H1 (cell line): ENCODE measurements at regions not wholly inside any gene's neighbourhood (a gene's known extent, or its start where the extent isn't known, plus 50 kb on each side); places are given as distances from the start of the nearest gene placed in this dataset.

ENCODE experiments used
- CTCF ChIA-PET: fragments of 300-600 bp; sonication (Branson Sonifier 250); formaldehyde crosslinking; loops from one replicate; lab custom pipeline; 2021; ENCODE audit not compliant: partially characterized antibody; lab: Charles Lee
- POLR2A ChIA-PET: fragments of 300-600 bp; sonication (Branson Sonifier 250); formaldehyde crosslinking; loops from one replicate; lab custom pipeline; 2021; ENCODE audit warnings: inconsistent platforms; ENCODE audit not compliant: partially characterized antibody; lab: Charles Lee
- DNase-seq, 2 experiments: peaks; one replicate each; pipeline versions ENCODE4 v3.0.0 to v3.0.0-alpha.2; 2010 to 2022; ENCODE audit warnings: low spot score in 2 of 2, low read depth in 1 of 2, mixed read lengths in 1 of 2
- FAIRE-seq: peaks from 2 replicates; lab custom pipeline; 2011; peaks lifted over from hg19 to GRCh38; lab: Jason Lieb, UNC
- H2AFZ ChIP-seq: 2 replicates; pipeline ENCODE4 v1.8.1; 2012; ENCODE audit warnings: low read length, inconsistent platforms
- H2AK5ac ChIP-seq: 2 replicates; pipeline ENCODE4 v1.6.1; 2013; ENCODE audit warnings: low read depth, low read length
- H2BK120ac ChIP-seq: replicated peaks from 2 replicates; pipeline ENCODE3; 2013; ENCODE audit warnings: low read depth, low read length, inconsistent platforms
- H2BK12ac ChIP-seq: 2 replicates; pipeline ENCODE4 v1.6.1; 2013; ENCODE audit warnings: low read depth, low read length
- H2BK15ac ChIP-seq: 2 replicates; pipeline ENCODE4 v1.6.1; 2013; ENCODE audit warnings: low read length
- H2BK20ac ChIP-seq: 2 replicates; pipeline ENCODE4 v1.6.1; 2013; ENCODE audit warnings: low read length
- H2BK5ac ChIP-seq: 2 replicates; pipeline ENCODE4 v1.6.1; 2013; ENCODE audit warnings: low read depth, low read length
- H3K14ac ChIP-seq: 2 replicates; pipeline ENCODE4 v1.6.1; 2013; ENCODE audit warnings: inconsistent platforms; ENCODE audit not compliant: insufficient read length
- H3K18ac ChIP-seq: 2 replicates; pipeline ENCODE4 v1.6.1; 2013; ENCODE audit warnings: low read length; ENCODE audit errors: extremely low read depth
- H3K23ac ChIP-seq: 2 replicates; pipeline ENCODE4 v1.6.1; 2013; ENCODE audit warnings: inconsistent platforms; ENCODE audit not compliant: insufficient read length
- H3K23me2 ChIP-seq: 2 replicates; pipeline ENCODE4 v1.6.1; 2013; ENCODE audit warnings: low read depth, low read length
- H3K27ac ChIP-seq: 2 replicates; pipeline ENCODE4 v1.6.1; 2011; ENCODE audit warnings: low read depth, low read length, inconsistent platforms
- H3K27me3 ChIP-seq, 4 experiments: replicated peaks in 1 of 4; 1 replicate in 1 of 4; 2 replicates in 3 of 4; pipeline versions ENCODE4 v1.6.1 to v1.8.1; 2011 to 2013; ENCODE audit warnings: low read length in 3 of 4, mild to moderate bottlenecking in 3 of 4, inconsistent platforms in 2 of 4, mixed read lengths in 2 of 4, moderate library complexity in 1 of 4; ENCODE audit not compliant: control insufficient read depth in 3 of 4, insufficient read depth in 3 of 4; ENCODE audit errors: extremely low read depth in 1 of 4
- H3K36me3 ChIP-seq, 4 experiments: 2 replicates each; pipeline versions ENCODE4 v1.6.1 to v1.8.1; 2011 to 2013; ENCODE audit warnings: mild to moderate bottlenecking in 4 of 4, low read length in 3 of 4, moderate library complexity in 2 of 4, control low read depth in 1 of 4, inconsistent platforms in 1 of 4; ENCODE audit not compliant: insufficient read depth in 4 of 4, control insufficient read depth in 2 of 4
- H3K4ac ChIP-seq: replicated peaks from 2 replicates; pipeline ENCODE3; 2013; ENCODE audit warnings: low read length, low read depth, mixed read lengths, inconsistent platforms; ENCODE audit not compliant: insufficient read length
- H3K4me1 ChIP-seq, 4 experiments: replicated peaks in 1 of 4; 1 replicate in 1 of 4; 2 replicates in 3 of 4; pipeline versions ENCODE4 v1.6.1 to v1.8.1; 2011 to 2013; ENCODE audit warnings: low read length in 3 of 4, inconsistent platforms in 2 of 4, mixed read lengths in 1 of 4; ENCODE audit not compliant: insufficient read depth in 4 of 4, control insufficient read depth in 3 of 4
- H3K4me2 ChIP-seq, 2 experiments: 2 replicates each; pipeline versions ENCODE4 v1.6.1 to v1.8.1; 2011 to 2013; ENCODE audit warnings: low read depth in 2 of 2, low read length in 2 of 2, control low read depth in 1 of 2, inconsistent platforms in 1 of 2, mild to moderate bottlenecking in 1 of 2; ENCODE audit not compliant: insufficient read depth in 1 of 2
- H3K4me3 ChIP-seq, 4 experiments: fragments of 200-600, 300-600 bp in 1 of 4; sonication (generic), shearing (Covaris generic), sonication (Bioruptor Twin) in 1 of 4; 2 replicates each; pipeline versions ENCODE4 v1.5.1 to v1.8.1; 2011 to 2016; ENCODE audit warnings: low read length in 4 of 4, low read depth in 3 of 4, control low read depth in 2 of 4, inconsistent platforms in 2 of 4, mild to moderate bottlenecking in 2 of 4, mixed read lengths in 1 of 4, moderate library complexity in 1 of 4; ENCODE audit not compliant: insufficient read depth in 2 of 4; ENCODE audit errors: extremely low read depth in 1 of 4
- H3K56ac ChIP-seq: replicated peaks from 2 replicates; pipeline ENCODE3; 2013; ENCODE audit warnings: low read depth, mild to moderate bottlenecking, mixed read lengths, low read length, inconsistent platforms; ENCODE audit not compliant: insufficient read length
- H3K79me1 ChIP-seq: 2 replicates; pipeline ENCODE4 v1.6.1; 2013; ENCODE audit warnings: low read depth, low read length, control low read depth
- H3K79me2 ChIP-seq, 2 experiments: 2 replicates each; pipeline versions ENCODE4 v1.6.1 to v1.8.1; 2012 to 2013; ENCODE audit warnings: low read length in 2 of 2, mild to moderate bottlenecking in 2 of 2, inconsistent platforms in 1 of 2; ENCODE audit not compliant: insufficient read depth in 2 of 2, control insufficient read depth in 1 of 2
- H3K9ac ChIP-seq, 4 experiments: replicated peaks in 1 of 4; 1 replicate in 1 of 4; 2 replicates in 3 of 4; pipeline versions ENCODE4 v1.6.1 to v1.8.1; 2011 to 2013; ENCODE audit warnings: low read depth in 3 of 4, low read length in 3 of 4, control low read depth in 2 of 4, mild to moderate bottlenecking in 2 of 4, moderate library complexity in 2 of 4, inconsistent platforms in 1 of 4; ENCODE audit errors: extremely low read depth in 1 of 4
- H3K9me3 ChIP-seq, 2 experiments: 2 replicates each; pipeline versions ENCODE4 v1.6.1 to v1.8.1; 2012 to 2013; ENCODE audit warnings: mild to moderate bottlenecking in 2 of 2, moderate library complexity in 2 of 2, control low read depth in 1 of 2, inconsistent platforms in 1 of 2, low read depth in 1 of 2, low read length in 1 of 2, mixed read lengths in 1 of 2; ENCODE audit not compliant: insufficient read depth in 2 of 2
- H4K20me1 ChIP-seq, 2 experiments: replicated peaks in 1 of 2; 2 replicates each; pipeline versions ENCODE3 to v1.8.1; 2011 to 2013; ENCODE audit warnings: inconsistent platforms in 2 of 2, low read length in 2 of 2, mild to moderate bottlenecking in 1 of 2; ENCODE audit not compliant: insufficient read depth in 2 of 2, control insufficient read depth in 1 of 2
- H4K5ac ChIP-seq: 2 replicates; pipeline ENCODE4 v1.6.1; 2013; ENCODE audit warnings: low read length, low read depth, mixed read lengths, inconsistent platforms; ENCODE audit not compliant: insufficient read length
- H4K8ac ChIP-seq: 2 replicates; pipeline ENCODE4 v1.8.0; 2013; ENCODE audit warnings: mild to moderate bottlenecking, moderate library complexity, low read length, inconsistent platforms; ENCODE audit not compliant: insufficient read depth; ENCODE audit errors: extremely low read depth
- H4K91ac ChIP-seq: replicated peaks from 2 replicates; pipeline ENCODE3; 2013; ENCODE audit warnings: low read length, mixed read lengths, inconsistent platforms; ENCODE audit not compliant: insufficient read length
- ASH2L ChIP-seq: fragments of 200-600, 300-600 bp; sonication (generic); IDR thresholded peaks from one replicate; pipeline ENCODE4 v1.7.1; 2017; ENCODE audit warnings: low read length
- BACH1 ChIP-seq: IDR thresholded peaks from 2 replicates; pipeline ENCODE4 v1.6.1; 2012; ENCODE audit warnings: low read length, improper control_type of control experiment
- CBX5 ChIP-seq: fragments of 300-800, 300-1000 bp; sonication (generic); IDR thresholded peaks from 2 replicates; pipeline ENCODE4 v1.7.1; 2016; ENCODE audit warnings: antibody characterized with exemption, low read length, low read depth
- CHD1 ChIP-seq: IDR thresholded peaks from 2 replicates; pipeline ENCODE4 v1.6.1; 2012; ENCODE audit warnings: low read depth, low read length, improper control_type of control experiment
- CHD2 ChIP-seq: IDR thresholded peaks from 2 replicates; pipeline ENCODE4 v1.6.1; 2012; ENCODE audit warnings: low read length, improper control_type of control experiment
- CTBP2 ChIP-seq: IDR thresholded peaks from 2 replicates; pipeline ENCODE4 v1.7.0; 2011; ENCODE audit warnings: borderline replicate concordance, mild to moderate bottlenecking, moderate library complexity, mixed read lengths, low read length; ENCODE audit not compliant: insufficient read depth, insufficient read length
- EP300 ChIP-seq, 2 experiments: IDR thresholded peaks; 1 replicate in 1 of 2; 2 replicates in 1 of 2; pipeline ENCODE4 v1.6.1; 2011 to 2012; ENCODE audit warnings: low read depth in 2 of 2, low read length in 2 of 2, mild to moderate bottlenecking in 2 of 2, borderline replicate concordance in 1 of 2, inconsistent platforms in 1 of 2, moderate library complexity in 1 of 2
- KDM1A ChIP-seq: fragments of 200-600, 300-600 bp; sonication (generic); IDR thresholded peaks from 2 replicates; pipeline ENCODE4 v1.7.1; 2016; ENCODE audit warnings: mild to moderate bottlenecking, low read length, borderline replicate concordance
- SP2 ChIP-seq: IDR thresholded peaks from 2 replicates; pipeline ENCODE4 v1.6.1; 2012; ENCODE audit warnings: mild to moderate bottlenecking, low read length, inconsistent platforms
- TAF7 ChIP-seq: optimal IDR thresholded peaks from 2 replicates; pipeline ENCODE3; 2011; ENCODE audit warnings: low read depth, mild to moderate bottlenecking, inconsistent platforms, low read length, moderate library complexity, borderline replicate concordance
- WGBS, 2 experiments: shearing (Covaris generic) in 1 of 2; methylation state at CpG; one replicate each; pipeline versions ENCODE4 v1.1.6 to v1.1.7; 2013 to 2015; ENCODE audit warnings: low lambda C conversion rate in 2 of 2, mixed read lengths in 2 of 2, inconsistent platforms in 1 of 2, low coverage in 1 of 2, missing lambda C conversion rate in 1 of 2; ENCODE audit not compliant: insufficient replicate concordance in 2 of 2, insufficient coverage in 1 of 2, insufficient read length in 1 of 2; ENCODE audit errors: extremely low coverage in 1 of 2, missing lambda C conversion rate in 1 of 2; 5-methylcytosine and 5-hydroxymethylcytosine counted together

- no peak overlapping the region for H2BK5ac ChIP-seq
- H3K4me1 ChIP-seq = no peaks in the 10 kb centered on the region
- CTCF ChIA-PET = no interaction called here
- H4K8ac ChIP-seq = no peak overlapping the region
- no peak overlapping the region for H3K23ac ChIP-seq
- H3K14ac ChIP-seq = no peak overlapping the region
- H4K20me1 ChIP-seq = no peaks in the 10 kb centered on the region
- H3K79me1 ChIP-seq = no peaks in the 10 kb centered on the region
- no peak overlapping the region for H2BK12ac ChIP-seq
- H3K56ac ChIP-seq = no peak overlapping the region
- TF ChIP-seq CHD2 (no peak), SP2 (no peak), CHD1 (no peak), BACH1 (no peak), TAF7 (no peak), ASH2L (no peak), EP300 (IDR thresholded peaks at IDR 0.05; ENCODE audit: borderline replicate concordance in 1 of 2, low read depth in 2 of 2, low read length in 2 of 2) (no peak), CBX5 (no peak), KDM1A (no peak), CTBP2 (no peak)
- H3K18ac ChIP-seq = no peak overlapping the region
- H3K9me3 ChIP-seq = no peaks in the 10 kb centered on the region
- no peak overlapping the region for H4K91ac ChIP-seq
- no peak overlapping the region for H3K4me2 ChIP-seq
- DNase-seq = no peak
- H2BK15ac ChIP-seq = no peak overlapping the region
- no peaks in the 10 kb centered on the region for H3K36me3 ChIP-seq
- H3K79me2 ChIP-seq = no peaks in the 10 kb centered on the region
- POLR2A ChIA-PET = no interaction called here
- no peak overlapping the region for H3K9ac ChIP-seq
- no peak overlapping the region for H4K5ac ChIP-seq
- no peaks in the 10 kb centered on the region for H3K27me3 ChIP-seq
- no peak overlapping the region for H2AK5ac ChIP-seq
- H3K23me2 ChIP-seq = no peaks in the 10 kb centered on the region
- H2AFZ ChIP-seq = no peak overlapping the region
- no peak overlapping the region for H3K4me3 ChIP-seq
- H2BK20ac ChIP-seq = no peak overlapping the region
- no peak overlapping the region for H2BK120ac ChIP-seq
- no peak overlapping the region for H3K4ac ChIP-seq
- no peak for FAIRE-seq
- WGBS, 2 experiments = 100% methylated on average over 2 of the region's 2 CpGs; no CpG with 5 or more reads in 1 of the 2 experiments
- H3K27ac ChIP-seq = no peak overlapping the region
These were observed 811.0 kb downstream of the NR2F1-AS1 start for GRCh38 chr5:92769978-92770377.
